ENCODE measurements at regions not wholly inside any gene's neighbourhood (a gene's known extent, or its start where the extent isn't known, plus 50 kb on each side); places are given as distances from the start of the nearest gene placed in this dataset.

DNA sequence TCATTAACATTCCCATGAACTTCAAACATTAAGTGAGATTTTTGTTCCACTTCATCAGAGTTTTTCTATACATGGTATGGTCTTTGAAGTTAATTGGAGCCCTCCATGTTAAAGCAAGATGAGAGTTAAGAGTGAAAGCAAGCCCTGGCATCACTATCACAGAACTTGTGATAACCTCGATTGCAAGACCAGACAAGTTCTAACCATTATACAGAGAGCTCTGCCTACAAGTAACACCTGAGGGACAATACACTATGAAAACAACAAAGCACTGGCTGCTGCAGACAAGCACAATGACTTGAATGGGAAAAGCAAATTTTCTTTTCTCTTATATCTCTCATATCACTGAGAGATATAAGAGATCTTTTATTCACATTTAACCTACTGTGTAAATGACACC is 126.6 kb upstream of the GYPA start:
- Histone ChIP-seq H3K36me3 (ENCODE audit: control insufficient read depth, insufficient read depth, low read length) (no peaks in the 10 kb centered on the region), H4K8ac (ENCODE audit: low read depth in 2 of 2, low read length in 2 of 2) (no peak overlapping the region), H4K20me1 (ENCODE audit: insufficient read depth, low read length) (no peaks in the 10 kb centered on the region), H2BK120ac (ENCODE audit: low read depth, low read length) (no peak overlapping the region), H3K23ac (ENCODE audit: low read depth, low read length) (no peak overlapping the region), H3K4me2 (ENCODE audit: low read depth, low read length) (no peak overlapping the region), H3K9ac (ENCODE audit: low read depth, low read length) (no peak overlapping the region), H3K4me1 (ENCODE audit: control insufficient read depth, insufficient read depth, low read length) (no peaks in the 10 kb centered on the region), H3K27me3 (ENCODE audit: control insufficient read depth, insufficient read depth, low read length) (no peaks in the 10 kb centered on the region), H4K91ac (ENCODE audit: insufficient read depth, low read depth, low read length) (no peak overlapping the region), H3K79me1 (ENCODE audit: low read depth in 1 of 2, low read length in 2 of 2) (no peaks in the 10 kb centered on the region), H3K4ac (ENCODE audit: low read depth, low read length) (no peak overlapping the region), H3K4me3 (ENCODE audit: insufficient read depth, low read depth, low read length) (no peak overlapping the region), H2AK9ac (replicated peaks; ENCODE audit: low read depth, low read length, poor library complexity) (no peak overlapping the region), H2BK20ac (ENCODE audit: low read depth, low read length) (no peak overlapping the region), H4K5ac (ENCODE audit: low read depth, low read length) (no peak overlapping the region), H2AK5ac (ENCODE audit: low read depth, low read length) (no peak overlapping the region), H3K27ac (ENCODE audit: insufficient read depth, low read length) (no peak overlapping the region), H3K9me3 (ENCODE audit: control insufficient read depth, insufficient read depth, low read length) (no peaks in the 10 kb centered on the region), H3K18ac (ENCODE audit: low read depth, low read length) (no peak overlapping the region), H2BK15ac (ENCODE audit: low read depth, low read length) (no peak overlapping the region), H3K56ac (ENCODE audit: extremely low read depth, insufficient read depth, low read length) (no peak overlapping the region), H3K9me1 (ENCODE audit: insufficient read depth, low read length) (no peaks in the 10 kb centered on the region), H2AFZ (replicated peaks; ENCODE audit: low read length, poor library complexity) (no peak overlapping the region), H2BK5ac (ENCODE audit: low read depth, low read length, poor library complexity, severe bottlenecking) (no peak overlapping the region), H3K14ac (replicated peaks; ENCODE audit: low read depth, low read length) (no peak overlapping the region)
- POLR2A ChIA-PET (ENCODE audit: unreplicated experiment), result no interaction called here
- TF ChIP-seq POLR2A (IDR thresholded peaks at IDR 0.05; ENCODE audit: low read depth, low read length) (no peak), CEBPB (IDR thresholded peaks at IDR 0.05; ENCODE audit: low read depth, low read length) (no peak), SMC3 (IDR thresholded peaks at IDR 0.05; ENCODE audit: low read depth, low read length) (no peak), RFX5 (IDR thresholded peaks at IDR 0.05; ENCODE audit: low read depth, low read length) (no peak), CHD1 (IDR thresholded peaks at IDR 0.05; ENCODE audit: low read depth, low read length) (no peak), RCOR1 (IDR thresholded peaks at IDR 0.05; ENCODE audit: insufficient replicate concordance, low read length) (no peak), BHLHE40 (IDR thresholded peaks at IDR 0.05; ENCODE audit: low read depth, low read length) (no peak), MAFK (IDR thresholded peaks at IDR 0.05; ENCODE audit: low read depth, low read length) (no peak), MAZ (IDR thresholded peaks at IDR 0.05; ENCODE audit: borderline replicate concordance, low read depth, low read length) (no peak), NFE2L2 (IDR thresholded peaks at IDR 0.05; ENCODE audit: low read depth, low read length) (no peak)
- TF ChIP-seq, protein P1, sequence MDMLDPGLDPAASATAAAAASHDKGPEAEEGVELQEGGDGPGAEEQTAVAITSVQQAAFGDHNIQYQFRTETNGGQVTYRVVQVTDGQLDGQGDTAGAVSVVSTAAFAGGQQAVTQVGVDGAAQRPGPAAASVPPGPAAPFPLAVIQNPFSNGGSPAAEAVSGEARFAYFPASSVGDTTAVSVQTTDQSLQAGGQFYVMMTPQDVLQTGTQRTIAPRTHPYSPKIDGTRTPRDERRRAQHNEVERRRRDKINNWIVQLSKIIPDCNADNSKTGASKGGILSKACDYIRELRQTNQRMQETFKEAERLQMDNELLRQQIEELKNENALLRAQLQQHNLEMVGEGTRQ (IDR thresholded peaks at IDR 0.05; ENCODE audit: low read depth, low read length), result no peak
- TF ChIP-seq, protein P2, sequence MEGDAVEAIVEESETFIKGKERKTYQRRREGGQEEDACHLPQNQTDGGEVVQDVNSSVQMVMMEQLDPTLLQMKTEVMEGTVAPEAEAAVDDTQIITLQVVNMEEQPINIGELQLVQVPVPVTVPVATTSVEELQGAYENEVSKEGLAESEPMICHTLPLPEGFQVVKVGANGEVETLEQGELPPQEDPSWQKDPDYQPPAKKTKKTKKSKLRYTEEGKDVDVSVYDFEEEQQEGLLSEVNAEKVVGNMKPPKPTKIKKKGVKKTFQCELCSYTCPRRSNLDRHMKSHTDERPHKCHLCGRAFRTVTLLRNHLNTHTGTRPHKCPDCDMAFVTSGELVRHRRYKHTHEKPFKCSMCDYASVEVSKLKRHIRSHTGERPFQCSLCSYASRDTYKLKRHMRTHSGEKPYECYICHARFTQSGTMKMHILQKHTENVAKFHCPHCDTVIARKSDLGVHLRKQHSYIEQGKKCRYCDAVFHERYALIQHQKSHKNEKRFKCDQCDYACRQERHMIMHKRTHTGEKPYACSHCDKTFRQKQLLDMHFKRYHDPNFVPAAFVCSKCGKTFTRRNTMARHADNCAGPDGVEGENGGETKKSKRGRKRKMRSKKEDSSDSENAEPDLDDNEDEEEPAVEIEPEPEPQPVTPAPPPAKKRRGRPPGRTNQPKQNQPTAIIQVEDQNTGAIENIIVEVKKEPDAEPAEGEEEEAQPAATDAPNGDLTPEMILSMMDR (conservative IDR thresholded peaks at IDR 0.05; ENCODE audit: low read depth, low read length), result no peak
- intact Hi-C loops (cut with micrococcal nuclease) (no loop called here), in situ Hi-C loops (cut with MboI; ENCODE audit: low sequenced_read_pairs) (no loop called here), dilution Hi-C loops (cut with HindIII; ENCODE audit: low sequenced_read_pairs, unreplicated experiment) (no loop called here)
- ATAC-seq (ENCODE audit: low read depth) (no peak), DNase-seq (no peak)
- BruUV-seq (replicated peaks), result no TSS peak
- CTCF ChIA-PET, result no interaction called here
- WGBS, 2 experiments (ENCODE audit: extremely low coverage in 2 of 2, insufficient read length in 1 of 2), result no CpG with 5 or more reads among the region's 1 CpG
